ENCODE measurements at regions not wholly inside any gene's neighbourhood (a gene's known extent, or its start where the extent isn't known, plus 50 kb on each side); places are given as distances from the start of the nearest gene placed in this dataset.
"Not testable (repeated sequence)": the region's sequence is repeated elsewhere in the genome, so short reads cannot be mapped to it uniquely, and the experiment has no call there.

GRCh38 chr1:65072845-65073244, 75.2 kb upstream of the AK4 start:
- ATAC-seq (no peak), DNase-seq (no peak)
- Mint-ChIP-seq H3K9me3 (no peaks in the 10 kb centered on the region), H3K4me3 (no peak overlapping the region), H3K27ac (no peak overlapping the region), H3K4me1 (peaks cover 36% of the 10 kb centered on the region), H3K27me3 (no peaks in the 10 kb centered on the region)

GRCh38 chr1:65075123-65075976, 72.7 kb upstream of the AK4 start:
- peak; percentile 93 for ATAC-seq
- DNase-seq: peak; percentile 57 to 67
- Mint-ChIP-seq H3K27me3 (no peaks in the 10 kb centered on the region), H3K27ac (no peak overlapping the region), H3K4me3 (no peak overlapping the region), H3K9me3 (no peaks in the 10 kb centered on the region), H3K4me1 (peaks cover 27% of the 10 kb centered on the region)

DNA sequence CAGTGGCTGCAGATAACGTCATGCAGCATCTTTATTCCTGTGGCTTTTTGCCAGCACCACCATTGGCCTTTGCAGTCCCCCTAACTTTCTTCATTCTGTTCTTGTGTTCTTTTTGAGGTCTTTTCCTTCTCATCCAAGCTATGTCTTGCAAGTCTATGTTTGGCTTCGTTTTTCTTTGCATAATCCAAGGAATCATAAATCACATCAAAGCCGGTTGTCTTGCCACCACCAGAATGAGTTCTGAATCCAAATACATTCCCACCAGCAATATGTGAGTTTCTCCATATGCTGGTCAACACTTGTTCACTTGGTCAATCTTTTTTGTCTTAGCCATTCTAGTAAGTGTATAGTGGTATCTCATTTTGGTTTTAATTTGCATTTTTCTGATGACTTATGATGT, 70.6 kb upstream of the AK4 start:
- DNase-seq (no peak), ATAC-seq (no peak)
- peaks cover 20% of the 10 kb centered on the region for H3K4me1 Mint-ChIP-seq
- H3K9me3 Mint-ChIP-seq: no peaks in the 10 kb centered on the region
- no peak overlapping the region for H3K27ac Mint-ChIP-seq
- H3K27me3 Mint-ChIP-seq: no peaks in the 10 kb centered on the region
- H3K4me3 Mint-ChIP-seq: no peak overlapping the region

- peak; percentile 72 for ATAC-seq
- no peak for DNase-seq
- H3K4me1 Mint-ChIP-seq: peaks cover 14% of the 10 kb centered on the region
- no peaks in the 10 kb centered on the region for H3K9me3 Mint-ChIP-seq
- H3K27ac Mint-ChIP-seq: no peak overlapping the region
- no peak overlapping the region for H3K4me3 Mint-ChIP-seq
- no peaks in the 10 kb centered on the region for H3K27me3 Mint-ChIP-seq
These were observed 68.1 kb upstream of the AK4 start for GRCh38 chr1:65079941-65080340.

DNA sequence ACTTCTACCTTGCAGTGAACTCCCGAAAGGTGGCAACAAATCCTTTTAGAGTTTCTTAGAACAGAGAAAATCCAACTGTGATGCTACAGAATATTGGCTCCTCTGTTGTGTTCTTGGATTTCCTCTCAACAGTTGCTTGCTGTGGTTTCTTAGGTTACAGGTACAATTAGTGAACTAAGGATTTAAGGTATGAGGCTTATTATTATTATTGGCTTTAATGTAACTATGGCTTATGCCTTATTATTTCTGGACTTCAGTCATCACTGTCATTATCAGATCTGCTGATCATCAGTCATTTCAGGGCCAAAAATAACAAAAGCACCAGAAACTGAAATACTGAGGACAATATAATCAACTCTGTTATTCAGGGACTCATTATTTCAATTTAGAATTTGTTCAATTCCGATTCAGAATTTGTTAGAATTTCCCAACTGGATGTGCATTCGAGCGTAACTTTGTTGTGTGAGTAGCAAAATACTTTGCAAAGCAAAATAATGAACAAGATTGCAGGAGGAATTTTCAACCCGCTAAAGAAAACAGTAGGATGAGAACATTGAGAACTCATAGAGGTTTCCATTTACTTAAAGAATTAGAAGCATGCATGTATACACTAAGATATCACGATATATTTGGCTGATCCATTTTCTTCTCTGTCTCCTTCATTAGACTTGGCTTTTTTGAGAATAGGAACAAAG, 65.5 kb upstream of the AK4 start:
- H3K27me3 Mint-ChIP-seq: peaks cover 3% of the 10 kb centered on the region
- peaks cover 5% of the 10 kb centered on the region for H3K4me1 Mint-ChIP-seq
- H3K4me3 Mint-ChIP-seq: no peak overlapping the region
- no peak for ATAC-seq
- no peak overlapping the region for H3K27ac Mint-ChIP-seq
- no peak for DNase-seq
- H3K9me3 Mint-ChIP-seq: peaks cover 4 to 7% of the 10 kb centered on the region in 2 donors

DNA sequence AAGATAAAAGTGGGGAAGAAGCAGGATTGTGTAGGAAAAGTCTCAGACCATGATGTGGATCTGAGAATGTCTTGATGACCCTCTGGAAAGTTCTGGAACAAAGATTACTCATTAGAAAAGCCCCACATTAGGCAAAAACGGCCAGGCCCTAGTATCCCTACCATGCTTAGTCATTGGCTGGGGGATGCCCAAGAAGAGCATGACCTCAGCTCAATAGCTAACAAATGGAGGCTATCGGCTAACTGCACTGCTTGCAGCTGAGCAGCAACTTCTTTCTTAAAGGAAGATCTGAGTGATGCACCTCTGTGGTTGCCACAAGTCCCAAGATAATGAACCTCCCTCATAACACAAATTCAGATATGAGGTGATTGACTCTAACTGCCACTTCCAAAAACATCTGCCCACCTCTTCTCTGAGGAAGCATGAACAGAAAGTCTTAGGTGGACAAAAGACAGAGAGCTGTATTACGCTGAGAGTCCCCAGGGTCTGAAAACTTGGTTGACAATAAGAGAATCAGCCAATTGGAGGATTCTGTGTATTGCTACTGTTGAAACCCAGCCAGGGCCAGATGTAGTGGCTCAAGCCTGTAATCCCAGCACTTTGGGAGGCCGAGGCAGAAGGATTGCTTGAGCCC, 64.6 kb upstream of the AK4 start:
- ATAC-seq (no peak), DNase-seq (no peak)
- Mint-ChIP-seq H3K27me3 (peaks cover 7% of the 10 kb centered on the region), H3K27ac (no peak overlapping the region), H3K4me3 (no peak overlapping the region), H3K9me3 (peaks cover 9 to 11% of the 10 kb centered on the region in 2 donors), H3K4me1 (peaks cover 5% of the 10 kb centered on the region)

GRCh38 chr1:65084066-65084465, 63.9 kb upstream of the AK4 start:
- no peak for DNase-seq

DNA sequence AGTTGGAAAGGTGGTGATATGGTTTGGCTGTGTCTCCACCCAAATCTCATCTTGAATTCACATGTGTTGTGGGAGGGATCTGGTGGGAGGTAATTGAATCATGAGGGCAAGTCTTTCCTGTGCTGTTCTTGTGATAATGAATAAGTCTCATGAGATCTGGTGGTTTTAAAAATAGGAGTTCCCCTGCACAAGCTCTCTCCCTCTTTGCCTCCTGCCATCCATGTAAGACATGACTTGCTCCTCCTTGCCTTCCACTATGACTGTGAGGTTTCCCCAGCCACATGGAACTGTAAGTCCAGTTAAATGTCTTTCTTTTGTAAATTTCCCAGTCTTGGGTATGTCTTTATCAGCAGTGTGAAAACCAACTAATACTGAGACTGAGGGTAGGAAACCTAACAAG, 60.5 kb upstream of the AK4 start:
- not testable (repeated sequence) for DNase-seq, ATAC-seq, H3K4me3 Mint-ChIP-seq, H3K27me3 Mint-ChIP-seq, H3K27ac Mint-ChIP-seq, H3K4me1 Mint-ChIP-seq
- H3K9me3 Mint-ChIP-seq: peaks cover 9 to 11% of the 10 kb centered on the region in 2 donors

More at GRCh38 chr1:65084066-65084465, 63.9 kb upstream of the AK4 start:
- Mint-ChIP-seq H3K4me3 (no peak overlapping the region), H3K27me3 (peaks cover 7% of the 10 kb centered on the region), H3K27ac (no peak overlapping the region), H3K9me3 (peaks cover 9 to 11% of the 10 kb centered on the region in 2 donors), H3K4me1 (peaks cover 5% of the 10 kb centered on the region)
- ATAC-seq: no peak

DNA sequence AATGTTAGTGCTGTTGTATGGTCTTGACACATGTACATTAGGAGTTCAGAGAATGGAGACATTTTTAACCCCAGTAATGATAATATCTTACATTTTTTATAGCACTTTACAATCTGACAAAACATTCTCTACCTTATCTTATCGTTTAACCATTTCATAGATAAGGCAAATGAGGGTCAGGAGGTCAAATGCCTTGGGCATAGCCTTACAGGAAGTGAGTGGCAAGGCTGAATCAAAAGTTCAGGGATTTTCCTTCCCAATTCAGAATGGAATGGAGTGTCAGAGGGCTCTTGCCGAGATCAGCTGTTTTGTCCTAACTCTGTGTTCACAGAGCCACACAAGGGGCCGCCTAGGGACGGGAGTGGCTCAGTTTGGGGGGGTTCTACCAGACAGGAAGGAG, 57.6 kb upstream of the AK4 start:
- DNase-seq: no peak
- Mint-ChIP-seq H3K27ac (no peak overlapping the region), H3K4me1 (no peaks in the 10 kb centered on the region), H3K9me3 (peaks cover 9 to 11% of the 10 kb centered on the region in 2 donors), H3K4me3 (no peak overlapping the region), H3K27me3 (peaks cover 7% of the 10 kb centered on the region)
- ATAC-seq: no peak

DNA sequence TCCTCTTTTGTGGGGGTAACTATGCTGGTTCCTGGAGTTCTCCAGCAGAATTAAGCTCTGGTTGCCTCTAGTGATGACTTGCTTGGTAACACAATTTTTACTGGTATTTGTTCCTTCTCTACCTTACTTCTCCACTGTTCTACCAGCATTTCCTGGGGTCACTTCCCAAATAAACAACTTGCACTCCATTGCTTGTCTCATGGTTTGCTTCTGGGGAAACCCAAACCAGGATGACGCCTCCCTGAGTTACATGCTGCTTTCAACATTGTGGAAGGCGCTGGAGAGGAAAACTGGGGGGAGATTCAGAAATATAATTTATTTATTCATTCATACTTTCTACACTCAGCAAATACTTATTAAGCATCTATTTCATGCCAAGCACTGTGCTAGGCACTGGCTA, 55.3 kb upstream of the AK4 start:
- no peak overlapping the region for H3K27ac Mint-ChIP-seq
- peaks cover 3% of the 10 kb centered on the region for H3K27me3 Mint-ChIP-seq
- ATAC-seq (no peak), DNase-seq (no peak)
- H3K4me1 Mint-ChIP-seq: no peaks in the 10 kb centered on the region
- no peak overlapping the region for H3K4me3 Mint-ChIP-seq
- peaks cover 3% of the 10 kb centered on the region in 2 donors for H3K9me3 Mint-ChIP-seq

GRCh38 chr1:65097076-65097475, 50.9 kb upstream of the AK4 start:
- ATAC-seq (no peak), DNase-seq (no peak)
- no peak overlapping the region for H3K27ac Mint-ChIP-seq
- no peak overlapping the region for H3K4me3 Mint-ChIP-seq
- H3K27me3 Mint-ChIP-seq: no peaks in the 10 kb centered on the region
- no peaks in the 10 kb centered on the region for H3K4me1 Mint-ChIP-seq
- peaks cover 5 to 14% of the 10 kb centered on the region in 2 donors for H3K9me3 Mint-ChIP-seq
